VCaP (cell line): ENCODE measurements at regions not wholly inside any gene's neighbourhood (a gene's known extent, or its start where the extent isn't known, plus 50 kb on each side); places are given as distances from the start of the nearest gene placed in this dataset.

Experiments used
- H3K27ac ChIP-seq: fragments of 450-650 bp; 2 replicates; pipeline ENCODE4 v1.5.1; 2017
- TF ChIP-seq, protein P1 (sequence below): fragments of 450-650 bp; conservative IDR thresholded peaks from 2 replicates; pipeline ENCODE4 v1.5.1; 2017; ENCODE audit warnings: mild to moderate bottlenecking, moderate library complexity

GRCh38 chr20:57879779-57880570 lies 170.2 kb upstream of the PMEPA1 start:
- TF ChIP-seq, protein P1, sequence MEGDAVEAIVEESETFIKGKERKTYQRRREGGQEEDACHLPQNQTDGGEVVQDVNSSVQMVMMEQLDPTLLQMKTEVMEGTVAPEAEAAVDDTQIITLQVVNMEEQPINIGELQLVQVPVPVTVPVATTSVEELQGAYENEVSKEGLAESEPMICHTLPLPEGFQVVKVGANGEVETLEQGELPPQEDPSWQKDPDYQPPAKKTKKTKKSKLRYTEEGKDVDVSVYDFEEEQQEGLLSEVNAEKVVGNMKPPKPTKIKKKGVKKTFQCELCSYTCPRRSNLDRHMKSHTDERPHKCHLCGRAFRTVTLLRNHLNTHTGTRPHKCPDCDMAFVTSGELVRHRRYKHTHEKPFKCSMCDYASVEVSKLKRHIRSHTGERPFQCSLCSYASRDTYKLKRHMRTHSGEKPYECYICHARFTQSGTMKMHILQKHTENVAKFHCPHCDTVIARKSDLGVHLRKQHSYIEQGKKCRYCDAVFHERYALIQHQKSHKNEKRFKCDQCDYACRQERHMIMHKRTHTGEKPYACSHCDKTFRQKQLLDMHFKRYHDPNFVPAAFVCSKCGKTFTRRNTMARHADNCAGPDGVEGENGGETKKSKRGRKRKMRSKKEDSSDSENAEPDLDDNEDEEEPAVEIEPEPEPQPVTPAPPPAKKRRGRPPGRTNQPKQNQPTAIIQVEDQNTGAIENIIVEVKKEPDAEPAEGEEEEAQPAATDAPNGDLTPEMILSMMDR = no peak
- no peak overlapping the region for H3K27ac ChIP-seq

DNA sequence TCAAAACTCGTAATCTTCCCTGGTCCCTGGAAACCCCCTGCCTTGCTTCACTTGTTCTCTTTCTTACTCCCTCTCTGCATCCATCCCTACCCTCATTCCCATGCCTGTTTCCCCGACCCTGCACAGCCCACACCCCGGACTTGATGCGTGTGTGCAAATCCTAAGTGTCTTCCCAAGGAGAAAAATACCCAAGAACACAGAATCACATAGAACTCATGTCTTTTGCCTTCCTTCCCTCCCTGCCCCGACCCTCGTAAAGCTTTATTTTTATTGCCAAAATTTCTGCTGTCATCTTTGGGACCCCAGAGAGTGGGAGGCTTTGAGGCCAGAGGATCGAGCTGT lies 169.6 kb upstream of the PMEPA1 start:
- TF ChIP-seq, protein P1 = no peak
- no peak overlapping the region for H3K27ac ChIP-seq

DNA sequence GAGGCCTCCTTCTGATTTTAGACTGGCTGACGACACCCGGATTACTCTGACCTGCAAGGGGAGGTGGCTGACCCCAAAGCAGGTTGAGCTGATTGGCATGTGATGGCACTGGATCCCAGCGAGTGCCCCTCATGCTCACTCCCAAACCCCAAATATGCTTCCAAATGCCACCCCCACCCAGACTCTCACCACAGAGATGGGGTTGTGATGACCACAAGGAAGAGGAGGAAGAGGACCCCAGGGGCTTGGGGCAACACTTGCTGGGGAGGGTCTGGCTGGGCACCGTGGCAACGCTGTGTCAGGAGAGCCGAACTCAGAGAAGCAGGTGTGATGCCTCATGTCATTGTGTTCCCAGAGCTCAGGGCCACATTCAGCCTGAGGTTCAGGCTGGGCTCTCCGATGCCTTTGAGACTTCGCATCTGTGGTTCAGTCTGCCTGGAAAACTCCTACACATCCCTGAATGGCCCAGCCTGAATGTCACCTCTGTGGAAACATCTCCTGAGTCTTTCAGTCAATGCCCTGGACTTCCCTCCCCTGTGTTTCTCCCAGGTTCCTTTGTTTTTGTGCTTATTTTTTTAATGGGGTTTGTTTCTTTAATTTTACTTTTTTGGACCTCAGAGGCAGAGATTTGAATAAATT lies 169.1 kb upstream of the PMEPA1 start:
- TF ChIP-seq, protein P1 = no peak
- H3K27ac ChIP-seq = no peak overlapping the region

DNA sequence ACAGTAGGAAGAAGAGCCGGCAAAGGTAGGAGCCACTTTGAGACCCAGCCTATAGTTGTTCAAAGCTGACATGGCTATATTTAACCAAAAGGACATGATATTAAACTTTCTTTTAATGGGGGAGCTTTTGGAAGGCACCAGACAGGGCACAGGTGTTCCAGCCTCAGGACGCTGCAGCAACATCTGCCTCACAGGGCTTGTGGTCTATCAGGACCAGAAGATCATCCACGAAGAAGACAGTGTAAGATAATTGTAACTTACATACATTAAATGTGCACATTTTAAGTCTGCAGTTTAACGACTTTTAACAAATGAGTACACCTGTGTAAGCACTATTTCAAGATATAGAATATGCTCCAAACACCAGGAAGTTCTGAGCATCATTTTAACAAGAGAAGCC lies 168.2 kb upstream of the PMEPA1 start:
- no peak overlapping the region for H3K27ac ChIP-seq
- TF ChIP-seq, protein P1 = no peak

- H3K27ac ChIP-seq = no peak overlapping the region
- TF ChIP-seq, protein P1 = no peak
Observed at GRCh38 chr20:57877131-57877824, 167.5 kb upstream of the PMEPA1 start.

- TF ChIP-seq, protein P1 = no peak
- H3K27ac ChIP-seq = no peak overlapping the region
Observed at GRCh38 chr20:57876163-57876562, 166.3 kb upstream of the PMEPA1 start.

DNA sequence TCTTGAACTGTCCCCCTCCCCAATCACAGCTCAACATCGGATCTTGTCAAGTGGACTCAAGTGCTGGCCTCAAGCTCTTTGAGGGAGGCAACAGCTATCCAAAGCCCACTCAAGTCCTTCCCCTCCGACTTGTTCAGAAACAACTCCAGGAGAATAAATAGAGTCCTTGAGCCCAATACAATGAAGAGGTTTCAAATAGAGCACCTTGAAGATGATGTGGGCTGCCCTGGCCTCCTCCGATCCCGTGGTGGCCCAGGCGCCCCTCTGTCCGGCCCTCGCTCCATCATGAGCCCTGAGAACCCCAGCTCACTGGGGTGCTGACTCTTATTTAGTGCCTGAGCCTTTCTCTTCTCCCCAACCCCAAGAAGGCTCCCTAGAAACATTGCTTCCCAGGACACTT lies 164.3 kb upstream of the PMEPA1 start:
- TF ChIP-seq, protein P1 = no peak
- no peak overlapping the region for H3K27ac ChIP-seq
